Upper lobe of left lung (tissue), 6 donors: ENCODE measurements at regions not wholly inside any gene's neighbourhood (a gene's known extent, or its start where the extent isn't known, plus 50 kb on each side); places are given as distances from the start of the nearest gene placed in this dataset.

Source experiments
- ATAC-seq, 2 donors: fragments of 200-7000 bp; cut with Tn5 transposase; one replicate each; pipeline ENCODE4 v1.9.1; 2022; ENCODE audit warnings: mild to moderate bottlenecking in 2 of 2, moderate library complexity in 2 of 2; ENCODE audit not compliant: low FRiP score in 2 of 2
- DNase-seq, 2 donors: peaks; one replicate each; pipeline ENCODE4 v3.0.0-alpha.2; 2019 to 2020
- H3K27ac ChIP-seq, 4 donors: fragments of 200-600 bp; sonication (generic); one replicate each; pipeline ENCODE4 v1.5.1; 2016 to 2019
- H3K27me3 ChIP-seq, 4 donors: fragments of 200-600 bp; sonication (generic); one replicate each; pipeline ENCODE4 v1.5.1; 2017 to 2019
- H3K36me3 ChIP-seq, 4 donors: fragments of 200-600 bp; sonication (generic); one replicate each; pipeline ENCODE4 v1.5.1; 2016 to 2019
- H3K4me1 ChIP-seq, 4 donors: fragments of 200-600 bp; sonication (generic); one replicate each; pipeline ENCODE4 v1.5.1; 2018 to 2019
- H3K4me3 ChIP-seq, 4 donors: fragments of 200-600 bp; sonication (generic); one replicate each; pipeline ENCODE4 v1.5.1; 2017 to 2019; ENCODE audit warnings: mild to moderate bottlenecking in 2 of 4, moderate library complexity in 1 of 4
- H3K9me3 ChIP-seq, 4 donors: fragments of 200-600 bp; sonication (generic); one replicate each; pipeline ENCODE4 v1.5.1; 2018 to 2019
- CTCF ChIP-seq, 6 experiments: fragments of 450-650 bp in 4 of 6; fragments of 200-600 bp in 2 of 6; sonication (generic) in 2 of 6; IDR thresholded peaks; one replicate each; pipeline ENCODE4 v1.5.1; 2016 to 2019; ENCODE audit warnings: antibody characterized with exemption in 6 of 6
- EP300 ChIP-seq, 4 donors: sonication (generic); formaldehyde crosslinking; IDR thresholded peaks; one replicate each; pipeline ENCODE4 v1.5.1; 2017; ENCODE audit warnings: antibody characterized with exemption in 4 of 4, control low read depth in 2 of 4
- POLR2A ChIP-seq, 4 donors: fragments of 450-650 bp; IDR thresholded peaks; one replicate each; pipeline ENCODE4 v1.5.1; 2016 to 2017; ENCODE audit warnings: antibody characterized with exemption in 4 of 4, mild to moderate bottlenecking in 2 of 4
- POLR2AphosphoS5 ChIP-seq, 2 donors: sonication (generic); formaldehyde crosslinking; IDR thresholded peaks; one replicate each; pipeline ENCODE4 v1.5.1; 2017; ENCODE audit warnings: antibody characterized with exemption in 2 of 2
- WGBS, 2 donors: methylation state at CpG; one replicate each; pipeline ENCODE4 v1.1.5; 2017 to 2018; 5-methylcytosine and 5-hydroxymethylcytosine counted together
- donor health status: DM: no; HTN: no; CAD: no; lungs with moderate emphysema.
- donor health status: DM: no; HTN: yes; CAD: no; lungs with severe emphysema.

- TF ChIP-seq CTCF (IDR thresholded peaks at IDR 0.05) (no peak), POLR2AphosphoS5 (IDR thresholded peaks at IDR 0.05) (no peak), EP300 (IDR thresholded peaks at IDR 0.05) (no peak), POLR2A (IDR thresholded peaks at IDR 0.05) (no peak)
- Histone ChIP-seq H3K4me3 (no peak overlapping the region), H3K36me3 (no peaks in the 10 kb centered on the region), H3K27me3 (no peaks in the 10 kb centered on the region), H3K4me1 (no peaks in the 10 kb centered on the region), H3K9me3 (peaks cover 4 to 15% (median 8%) of the 10 kb centered on the region in 4 donors), H3K27ac (no peak overlapping the region)
- DNase-seq, result no peak
- 78 to 82% methylated on average over 6 of the region's 6 CpGs for WGBS, 2 donors
- no peak for ATAC-seq
Observed at GRCh38 chr11:120052196-120052775, 85.6 kb downstream of the TRIM29 start.

GRCh38 chr11:120044011-120044675, 93.8 kb downstream of the TRIM29 start:
- H3K4me3 ChIP-seq, result no peak overlapping the region
- no peaks in the 10 kb centered on the region for H3K36me3 ChIP-seq
- no peaks in the 10 kb centered on the region for H3K27me3 ChIP-seq
- DNase-seq (no peak), ATAC-seq (no peak)
- H3K9me3 ChIP-seq, result peaks cover 7 to 28% (median 12%) of the 10 kb centered on the region in 4 donors
- TF ChIP-seq POLR2A (IDR thresholded peaks at IDR 0.05) (no peak), EP300 (IDR thresholded peaks at IDR 0.05) (no peak), POLR2AphosphoS5 (IDR thresholded peaks at IDR 0.05) (no peak), CTCF (IDR thresholded peaks at IDR 0.05) (no peak)
- 94 to 95% methylated on average over 1 of the region's 1 CpG for WGBS, 2 donors
- no peak overlapping the region for H3K27ac ChIP-seq
- no peaks in the 10 kb centered on the region for H3K4me1 ChIP-seq

GRCh38 chr11:120043328-120043945, 94.5 kb downstream of the TRIM29 start:
- peak in 1 of 2 donors; percentile 69 for ATAC-seq
- 87 to 94% methylated on average over 4 of the region's 4 CpGs for WGBS, 2 donors
- no peak for DNase-seq

GRCh38 chr11:120041625-120042024, 96.3 kb downstream of the TRIM29 start:
- Histone ChIP-seq H3K9me3 (peaks cover 0 to 6% (median 0%) of the 10 kb centered on the region in 4 donors), H3K4me1 (no peaks in the 10 kb centered on the region), H3K27me3 (no peaks in the 10 kb centered on the region), H3K4me3 (no peak overlapping the region), H3K36me3 (no peaks in the 10 kb centered on the region), H3K27ac (no peak overlapping the region)
- 90 to 96% methylated on average over 2 of the region's 2 CpGs for WGBS, 2 donors
- ATAC-seq (no peak), DNase-seq (no peak)
- no peak for TF ChIP-seq POLR2AphosphoS5 (IDR thresholded peaks at IDR 0.05)
- no peak for TF ChIP-seq CTCF (IDR thresholded peaks at IDR 0.05)
- TF ChIP-seq POLR2A (IDR thresholded peaks at IDR 0.05), result no peak
- no peak for TF ChIP-seq EP300 (IDR thresholded peaks at IDR 0.05)

More at GRCh38 chr11:120043328-120043945, 94.5 kb downstream of the TRIM29 start:
- peaks cover 7 to 24% (median 12%) of the 10 kb centered on the region in 4 donors for H3K9me3 ChIP-seq
- H3K27ac ChIP-seq, result no peak overlapping the region
- no peaks in the 10 kb centered on the region for H3K27me3 ChIP-seq
- TF ChIP-seq POLR2A (IDR thresholded peaks at IDR 0.05), result no peak
- no peak for TF ChIP-seq EP300 (IDR thresholded peaks at IDR 0.05)
- TF ChIP-seq CTCF (IDR thresholded peaks at IDR 0.05), result no peak
- no peak for TF ChIP-seq POLR2AphosphoS5 (IDR thresholded peaks at IDR 0.05)
- H3K36me3 ChIP-seq, result no peaks in the 10 kb centered on the region
- H3K4me1 ChIP-seq, result no peaks in the 10 kb centered on the region
- H3K4me3 ChIP-seq, result no peak overlapping the region
